PC-9 (cell line): ENCODE measurements at regions not wholly inside any gene's neighbourhood (a gene's known extent, or its start where the extent isn't known, plus 50 kb on each side); places are given as distances from the start of the nearest gene placed in this dataset.

Experiments used
- BruUV-seq: library from RNA; stranded (reverse); fragments of 400-500 nt; replicated peaks from 2 replicates; lab custom pipeline; 2021; lab: Mats Ljungman, UMichigan
- CTCF ChIA-PET: fragments of 300-600 bp; sonication (Branson Sonifier 250); formaldehyde crosslinking; loops from one replicate; lab custom pipeline; 2022; ENCODE audit warnings: antibody characterized with exemption; lab: Charles Lee
- POLR2A ChIA-PET: fragments of 300-600 bp; sonication (Branson Sonifier 250); formaldehyde crosslinking; loops from one replicate; lab custom pipeline; 2022; ENCODE audit warnings: antibody characterized with exemption; ENCODE audit not compliant: unreplicated experiment; lab: Charles Lee
- DNase-seq, 2 experiments: peaks; one replicate each; pipeline versions ENCODE4 v3.0.0 to v3.0.0-alpha.2; 2015 to 2022; ENCODE audit warnings: mixed read lengths in 1 of 2
- H2AFZ ChIP-seq: fragments of 200-600 bp; sonication (generic); 2 replicates; pipeline ENCODE4 v1.8.1; 2017; ENCODE audit warnings: antibody characterized with exemption
- H3F3A ChIP-seq: fragments of 200-600 bp; sonication (generic); 2 replicates; pipeline ENCODE4 v1.8.1; 2017; ENCODE audit warnings: antibody characterized with exemption, mild to moderate bottlenecking, low read depth; ENCODE audit not compliant: insufficient read depth
- H3K27ac ChIP-seq: fragments of 200-600 bp; sonication (generic); 2 replicates; pipeline ENCODE4 v1.6.1; 2016; ENCODE audit warnings: mixed run types
- H3K27me3 ChIP-seq: fragments of 200-600 bp; sonication (generic); 2 replicates; pipeline ENCODE4 v1.6.1; 2016; ENCODE audit warnings: low read depth, mixed run types; ENCODE audit not compliant: insufficient read depth
- H3K36me3 ChIP-seq: fragments of 200-600 bp; sonication (generic); 2 replicates; pipeline ENCODE4 v1.6.1; 2016; ENCODE audit warnings: low read depth, mixed run types
- H3K4me1 ChIP-seq: fragments of 200-600 bp; sonication (generic); replicated peaks from 2 replicates; pipeline ENCODE4 v1.6.1; 2016; ENCODE audit warnings: mixed run types; ENCODE audit not compliant: insufficient read depth
- H3K4me2 ChIP-seq: fragments of 200-600 bp; sonication (generic); 2 replicates; pipeline ENCODE4 v1.6.1; 2017; ENCODE audit warnings: mixed run types
- H3K4me3 ChIP-seq: fragments of 200-600 bp; sonication (generic); 2 replicates; pipeline ENCODE4 v1.6.1; 2016; ENCODE audit warnings: mixed run types
- H3K79me2 ChIP-seq: fragments of 200-600 bp; sonication (generic); 2 replicates; pipeline ENCODE4 v1.6.1; 2017; ENCODE audit warnings: low read depth, mixed run types
- H3K9me2 ChIP-seq: fragments of 200-600 bp; sonication (generic); 2 replicates; pipeline ENCODE4 v1.8.1; 2017; ENCODE audit warnings: mild to moderate bottlenecking; ENCODE audit not compliant: insufficient read depth
- H3K9me3 ChIP-seq: fragments of 200-600 bp; sonication (generic); 2 replicates; pipeline ENCODE4 v1.8.1; 2016; ENCODE audit warnings: low read depth; ENCODE audit not compliant: insufficient read depth
- H4K20me1 ChIP-seq: fragments of 200-600 bp; sonication (generic); 2 replicates; pipeline ENCODE4 v1.8.1; 2017; ENCODE audit not compliant: insufficient read depth
- EZH2 ChIP-seq: fragments of 200-600 bp; sonication (generic); IDR thresholded peaks from 2 replicates; pipeline ENCODE4 v1.8.0; 2017; ENCODE audit warnings: antibody characterized with exemption, low read depth
- intact Hi-C: fragments of 100-400 bp; cut with micrococcal nuclease; formaldehyde crosslinking; loops from one replicate; pipeline ENCODE4 v1.10.0; 2022; ENCODE audit not compliant: unreplicated experiment
- TF ChIP-seq, protein P1 (sequence below): fragments of 200-600 bp; sonication (generic); conservative IDR thresholded peaks from 2 replicates; pipeline ENCODE4 v1.6.1; 2017; ENCODE audit warnings: mixed run types, antibody characterized with exemption, mild to moderate bottlenecking, moderate library complexity

DNA sequence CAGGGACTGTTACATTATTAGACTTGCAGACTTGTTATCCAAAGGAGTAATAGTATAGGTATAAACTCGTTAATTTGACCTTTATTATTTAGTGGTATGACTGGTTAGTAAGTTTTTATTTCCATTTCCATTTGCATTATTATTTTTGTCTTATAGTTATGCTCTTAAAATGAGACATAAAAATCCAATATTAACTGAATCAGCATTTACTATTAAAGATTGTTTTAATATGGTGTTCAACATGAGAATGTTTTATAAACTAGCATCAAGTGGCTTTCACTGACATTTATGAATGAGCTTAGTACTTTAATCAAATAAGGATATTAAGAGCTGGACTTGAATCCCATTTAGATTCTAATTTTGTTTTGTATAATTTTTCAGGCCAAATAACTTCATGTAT is 228.1 kb upstream of the HAND2 start:
- H3K36me3 ChIP-seq, result no peaks in the 10 kb centered on the region
- H3F3A ChIP-seq, result no peaks in the 10 kb centered on the region
- intact Hi-C loops, result no loop called here
- no peak for DNase-seq
- no peaks in the 10 kb centered on the region for H3K9me3 ChIP-seq
- H3K79me2 ChIP-seq, result no peaks in the 10 kb centered on the region
- no peaks in the 10 kb centered on the region for H3K4me1 ChIP-seq
- no TSS peak for BruUV-seq
- ChIA-PET POLR2A (no interaction called here), CTCF (no interaction called here)
- H3K4me3 ChIP-seq, result no peak overlapping the region
- H3K27ac ChIP-seq, result no peak overlapping the region
- no peak for TF ChIP-seq EZH2
- TF ChIP-seq, protein P1, sequence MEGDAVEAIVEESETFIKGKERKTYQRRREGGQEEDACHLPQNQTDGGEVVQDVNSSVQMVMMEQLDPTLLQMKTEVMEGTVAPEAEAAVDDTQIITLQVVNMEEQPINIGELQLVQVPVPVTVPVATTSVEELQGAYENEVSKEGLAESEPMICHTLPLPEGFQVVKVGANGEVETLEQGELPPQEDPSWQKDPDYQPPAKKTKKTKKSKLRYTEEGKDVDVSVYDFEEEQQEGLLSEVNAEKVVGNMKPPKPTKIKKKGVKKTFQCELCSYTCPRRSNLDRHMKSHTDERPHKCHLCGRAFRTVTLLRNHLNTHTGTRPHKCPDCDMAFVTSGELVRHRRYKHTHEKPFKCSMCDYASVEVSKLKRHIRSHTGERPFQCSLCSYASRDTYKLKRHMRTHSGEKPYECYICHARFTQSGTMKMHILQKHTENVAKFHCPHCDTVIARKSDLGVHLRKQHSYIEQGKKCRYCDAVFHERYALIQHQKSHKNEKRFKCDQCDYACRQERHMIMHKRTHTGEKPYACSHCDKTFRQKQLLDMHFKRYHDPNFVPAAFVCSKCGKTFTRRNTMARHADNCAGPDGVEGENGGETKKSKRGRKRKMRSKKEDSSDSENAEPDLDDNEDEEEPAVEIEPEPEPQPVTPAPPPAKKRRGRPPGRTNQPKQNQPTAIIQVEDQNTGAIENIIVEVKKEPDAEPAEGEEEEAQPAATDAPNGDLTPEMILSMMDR, result no peak
- no peak overlapping the region for H2AFZ ChIP-seq
- no peaks in the 10 kb centered on the region for H4K20me1 ChIP-seq
- H3K27me3 ChIP-seq, result no peaks in the 10 kb centered on the region
- H3K4me2 ChIP-seq, result no peak overlapping the region
- no peaks in the 10 kb centered on the region for H3K9me2 ChIP-seq

DNA sequence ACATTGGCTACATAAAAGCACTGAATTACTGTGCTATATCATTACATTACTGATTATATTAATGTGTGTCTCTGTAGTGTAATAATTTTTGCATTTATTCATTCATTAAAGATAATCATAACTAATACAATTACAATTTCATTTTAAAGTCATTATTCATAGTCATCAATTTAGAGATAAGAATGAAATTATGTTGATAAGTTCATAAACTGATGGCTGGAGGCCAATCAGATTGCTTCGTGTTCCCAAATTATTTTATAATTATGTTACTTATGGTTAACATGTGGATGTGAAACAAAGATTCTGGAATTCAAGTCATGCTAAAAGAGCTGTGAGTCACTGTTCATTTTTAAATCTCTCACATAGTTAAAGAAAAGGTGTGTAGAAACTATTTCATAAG is 223.4 kb upstream of the HAND2 start:
- H4K20me1 ChIP-seq, result no peaks in the 10 kb centered on the region
- H3F3A ChIP-seq, result no peaks in the 10 kb centered on the region
- H3K9me2 ChIP-seq, result no peaks in the 10 kb centered on the region
- H3K27me3 ChIP-seq, result no peaks in the 10 kb centered on the region
- intact Hi-C loops, result no loop called here
- BruUV-seq, result no TSS peak
- DNase-seq, result no peak
- no peaks in the 10 kb centered on the region for H3K79me2 ChIP-seq
- no peak overlapping the region for H3K4me2 ChIP-seq
- H3K36me3 ChIP-seq, result no peaks in the 10 kb centered on the region
- no peaks in the 10 kb centered on the region for H3K9me3 ChIP-seq
- POLR2A ChIA-PET, result no interaction called here
- H2AFZ ChIP-seq, result no peak overlapping the region
- no peaks in the 10 kb centered on the region for H3K4me1 ChIP-seq
- H3K4me3 ChIP-seq, result no peak overlapping the region
- no peak overlapping the region for H3K27ac ChIP-seq
- TF ChIP-seq EZH2, result no peak
- TF ChIP-seq, protein P1, result no peak
- CTCF ChIA-PET, result no interaction called here

DNA sequence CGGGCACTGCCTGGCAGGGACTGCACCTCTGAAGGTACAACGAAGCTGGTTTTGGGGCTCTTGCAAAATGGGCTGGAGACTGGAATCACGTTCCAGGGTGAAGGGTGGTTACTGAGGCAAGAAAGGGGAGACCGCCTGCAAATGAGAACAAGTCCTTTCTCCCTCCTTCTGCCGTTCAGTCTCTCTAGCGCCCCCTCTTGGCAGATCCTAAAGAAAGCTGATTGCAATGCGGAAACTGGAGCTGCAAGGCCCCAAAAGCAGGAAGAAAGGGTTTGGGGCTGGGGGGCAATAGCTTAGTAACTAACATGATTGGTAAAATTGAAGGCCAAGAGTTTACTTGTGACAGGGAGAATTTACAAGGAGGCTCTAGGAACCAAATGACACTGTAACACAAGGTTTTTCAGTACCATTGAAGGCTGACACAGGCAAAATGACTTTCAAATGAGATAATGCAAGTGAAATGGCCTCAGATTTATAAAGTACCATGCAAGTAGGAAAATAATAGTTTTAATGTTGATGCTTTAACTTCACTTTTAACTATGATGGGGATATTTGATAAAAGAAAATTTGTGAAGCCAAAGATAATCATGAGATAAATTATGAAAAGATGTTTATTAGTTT is 222.7 kb upstream of the HAND2 start:
- no peak overlapping the region for H3K4me2 ChIP-seq
- H3K4me1 ChIP-seq, result no peaks in the 10 kb centered on the region
- H3K36me3 ChIP-seq, result no peaks in the 10 kb centered on the region
- H3K27me3 ChIP-seq, result no peaks in the 10 kb centered on the region
- no peaks in the 10 kb centered on the region for H4K20me1 ChIP-seq
- ChIA-PET CTCF (no interaction called here), POLR2A (no interaction called here)
- H3K79me2 ChIP-seq, result no peaks in the 10 kb centered on the region
- no peak overlapping the region for H2AFZ ChIP-seq
- no peak for TF ChIP-seq EZH2
- TF ChIP-seq, protein P1, result peak; percentile 43
- DNase-seq, result peak in 1 of 2 experiments; percentile 2
- no peaks in the 10 kb centered on the region for H3K9me2 ChIP-seq
- H3K9me3 ChIP-seq, result no peaks in the 10 kb centered on the region
- no peak overlapping the region for H3K27ac ChIP-seq
- intact Hi-C loops, result no loop called here
- H3K4me3 ChIP-seq, result no peak overlapping the region
- H3F3A ChIP-seq, result no peaks in the 10 kb centered on the region
- BruUV-seq, result no TSS peak
